ENCODE measurements at regions not wholly inside any gene's neighbourhood (a gene's known extent, or its start where the extent isn't known, plus 50 kb on each side); places are given as distances from the start of the nearest gene placed in this dataset.

DNA sequence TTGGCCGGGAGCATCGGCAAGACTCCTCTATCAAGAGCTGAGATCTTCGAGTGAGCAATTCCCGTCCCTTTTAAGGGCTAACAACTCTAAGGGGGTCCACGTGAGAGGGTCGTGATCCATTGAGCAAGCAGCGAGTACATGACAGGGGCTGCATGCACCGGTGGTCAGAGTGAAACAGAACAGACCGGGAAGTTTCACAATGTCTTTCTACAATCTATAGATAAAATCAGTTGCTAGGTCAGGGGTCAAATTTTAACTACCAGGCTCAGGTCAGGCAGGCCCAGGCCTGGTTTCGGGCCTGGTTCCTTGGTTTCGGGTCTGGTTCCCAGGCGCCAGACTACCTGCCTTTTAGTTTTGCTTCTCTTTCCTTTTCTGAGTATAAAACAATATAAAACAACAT is 160.1 kb downstream of the PTCHD1 start:
- DNase-seq (ENCODE audit: low read depth, low spot score) (no peak), FAIRE-seq (peak; percentile 83)
- Histone ChIP-seq H3K4me3 (replicated peaks in 1 of 3; ENCODE audit: insufficient read depth in 1 of 3, low read depth in 1 of 3, low read length in 3 of 3) (no peak overlapping the region), H3K36me3 (ENCODE audit: control insufficient read depth in 2 of 2, extremely low read depth in 1 of 2, insufficient read depth in 2 of 2, low read length in 2 of 2) (no peaks in the 10 kb centered on the region), H3K4me2 (ENCODE audit: insufficient read depth, low read length) (no peak overlapping the region), H3K27me3 (ENCODE audit: control insufficient read depth in 2 of 2, insufficient read depth in 2 of 2, low read length in 2 of 2) (no peaks in the 10 kb centered on the region), H3K9me3 (replicated peaks; ENCODE audit: control insufficient read depth, insufficient read depth, low read length) (no peaks in the 10 kb centered on the region), H3K9ac (replicated peaks; ENCODE audit: extremely low read depth, insufficient read depth, low read length) (no peak overlapping the region), H3K79me2 (ENCODE audit: control insufficient read depth, insufficient read depth, low read length) (no peaks in the 10 kb centered on the region), H3K9me1 (replicated peaks; ENCODE audit: control insufficient read depth, extremely low read depth, insufficient read depth, low read length) (no peaks in the 10 kb centered on the region), H2AFZ (ENCODE audit: low read depth, low read length) (no peak overlapping the region), H4K20me1 (replicated peaks; ENCODE audit: control insufficient read depth, extremely low read depth, insufficient read depth, low read length) (no peaks in the 10 kb centered on the region), H3K27ac (ENCODE audit: insufficient read depth, low read depth, low read length) (no peak overlapping the region), H3K4me1 (ENCODE audit: control insufficient read depth, extremely low read depth, insufficient read depth, low read length) (peaks cover 4% of the 10 kb centered on the region)
- BruUV-seq (replicated peaks) = no TSS peak
- dilution Hi-C loops (cut with MboI; ENCODE audit: extremely low pct_ligation_motif_present, low sequenced_read_pairs) (no loop called here), intact Hi-C loops (cut with micrococcal nuclease) (no loop called here)
- TF ChIP-seq, protein P1, sequence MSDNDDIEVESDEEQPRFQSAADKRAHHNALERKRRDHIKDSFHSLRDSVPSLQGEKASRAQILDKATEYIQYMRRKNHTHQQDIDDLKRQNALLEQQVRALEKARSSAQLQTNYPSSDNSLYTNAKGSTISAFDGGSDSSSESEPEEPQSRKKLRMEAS (IDR thresholded peaks at IDR 0.05; ENCODE audit: insufficient read depth, insufficient read length) = no peak
- TF ChIP-seq EZH2 (IDR thresholded peaks at IDR 0.05; ENCODE audit: borderline replicate concordance, low read depth, low read length, severe bottlenecking) (no peak), POLR2AphosphoS5 (IDR thresholded peaks at IDR 0.05; ENCODE audit: insufficient read depth, low read depth, low read length) (no peak), FOS (IDR thresholded peaks at IDR 0.05; ENCODE audit: borderline replicate concordance, insufficient read depth, low read length) (no peak), GATA2 (IDR thresholded peaks at IDR 0.05; ENCODE audit: insufficient read depth, insufficient read length, low read depth, low read length) (no peak), POLR2A (IDR thresholded peaks at IDR 0.05; ENCODE audit: low read depth, low read length) (no peak), MYC (IDR thresholded peaks at IDR 0.05; ENCODE audit: low read depth, low read length) (no peak), JUN (IDR thresholded peaks at IDR 0.05; ENCODE audit: borderline replicate concordance, insufficient read depth, insufficient read length, low read depth) (no peak)
- TF ChIP-seq, protein P2, sequence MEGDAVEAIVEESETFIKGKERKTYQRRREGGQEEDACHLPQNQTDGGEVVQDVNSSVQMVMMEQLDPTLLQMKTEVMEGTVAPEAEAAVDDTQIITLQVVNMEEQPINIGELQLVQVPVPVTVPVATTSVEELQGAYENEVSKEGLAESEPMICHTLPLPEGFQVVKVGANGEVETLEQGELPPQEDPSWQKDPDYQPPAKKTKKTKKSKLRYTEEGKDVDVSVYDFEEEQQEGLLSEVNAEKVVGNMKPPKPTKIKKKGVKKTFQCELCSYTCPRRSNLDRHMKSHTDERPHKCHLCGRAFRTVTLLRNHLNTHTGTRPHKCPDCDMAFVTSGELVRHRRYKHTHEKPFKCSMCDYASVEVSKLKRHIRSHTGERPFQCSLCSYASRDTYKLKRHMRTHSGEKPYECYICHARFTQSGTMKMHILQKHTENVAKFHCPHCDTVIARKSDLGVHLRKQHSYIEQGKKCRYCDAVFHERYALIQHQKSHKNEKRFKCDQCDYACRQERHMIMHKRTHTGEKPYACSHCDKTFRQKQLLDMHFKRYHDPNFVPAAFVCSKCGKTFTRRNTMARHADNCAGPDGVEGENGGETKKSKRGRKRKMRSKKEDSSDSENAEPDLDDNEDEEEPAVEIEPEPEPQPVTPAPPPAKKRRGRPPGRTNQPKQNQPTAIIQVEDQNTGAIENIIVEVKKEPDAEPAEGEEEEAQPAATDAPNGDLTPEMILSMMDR (IDR thresholded peaks at IDR 0.05; ENCODE audit: extremely low read depth in 1 of 2, insufficient read depth in 1 of 2, low read depth in 1 of 2, low read length in 2 of 2) = no peak
- POLR2A ChIA-PET = no interaction called here
- CTCF ChIA-PET = interaction anchor here (0.5 kb wide), 1 partner anchor 93 kb away, joined by 3 read pairs; no protein-coding TSS in a partner anchor

All from endothelial cell of umbilical vein (primary cell).